ENCODE measurements at regions not wholly inside any gene's neighbourhood (a gene's known extent, or its start where the extent isn't known, plus 50 kb on each side); places are given as distances from the start of the nearest gene placed in this dataset.

DNA sequence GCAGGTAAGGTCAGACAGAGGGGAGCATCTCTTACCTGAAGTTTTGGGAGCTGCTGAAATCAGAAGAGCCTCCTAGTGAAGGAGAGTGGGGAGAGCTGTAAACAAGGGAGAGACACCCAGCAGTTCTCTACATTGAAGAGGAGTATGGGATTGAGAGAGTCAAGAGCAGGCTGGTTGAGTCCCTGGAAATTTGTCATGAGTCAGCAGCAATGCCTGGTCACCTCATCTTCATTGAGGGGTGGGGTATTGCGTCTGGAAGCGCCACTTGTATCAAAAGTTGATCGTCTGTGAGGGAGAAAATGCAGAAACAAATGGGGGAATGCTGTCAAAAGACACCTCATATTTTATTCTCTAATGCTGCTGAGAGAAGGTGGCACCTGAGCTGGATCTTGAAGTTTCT, 256.6 kb upstream of the CFAP20DC start:
- 89 to 95% (median 94%) methylated on average over 3 of the region's 3 CpGs for WGBS, 3 donors
- intact Hi-C loops (cut with DNase I): no loop called here
- Histone ChIP-seq H3K9me3 (no peaks in the 10 kb centered on the region), H3K27me3 (no peaks in the 10 kb centered on the region), H3K4me1 (ENCODE audit: insufficient read depth) (no peaks in the 10 kb centered on the region), H3K27ac (no peak overlapping the region), H3K4me3 (no peak overlapping the region), H3K36me3 (no peaks in the 10 kb centered on the region)
- no peak for DNase-seq
- TF ChIP-seq EP300 (IDR thresholded peaks at IDR 0.05) (no peak), CTCF (IDR thresholded peaks at IDR 0.05) (no peak), POLR2A (IDR thresholded peaks at IDR 0.05) (no peak)

DNA sequence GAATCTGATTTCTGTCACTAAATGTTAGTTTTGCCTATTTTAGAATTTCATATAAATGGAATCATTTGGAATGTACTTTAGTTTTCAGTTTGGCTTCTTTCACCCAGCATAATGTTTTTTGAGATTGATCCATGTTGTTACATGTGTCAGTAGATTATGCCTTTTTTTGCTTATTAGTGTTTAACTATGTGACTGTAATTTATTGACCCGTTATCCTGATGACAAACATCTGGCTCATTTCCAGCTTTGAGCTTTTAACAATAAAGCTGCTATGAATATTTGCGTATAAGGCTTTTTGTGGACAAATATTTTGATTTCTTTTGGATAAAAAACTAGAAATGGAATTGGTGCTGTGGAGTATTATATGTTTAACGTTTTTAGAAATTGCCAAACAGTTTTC, 254.5 kb upstream of the CFAP20DC start:
- intact Hi-C loops (cut with DNase I): no loop called here
- Histone ChIP-seq H3K36me3 (no peaks in the 10 kb centered on the region), H3K27ac (no peak overlapping the region), H3K4me3 (no peak overlapping the region), H3K27me3 (no peaks in the 10 kb centered on the region), H3K9me3 (no peaks in the 10 kb centered on the region), H3K4me1 (ENCODE audit: insufficient read depth) (no peaks in the 10 kb centered on the region)
- DNase-seq: no peak
- no peak for TF ChIP-seq CTCF (IDR thresholded peaks at IDR 0.05)
- TF ChIP-seq POLR2A (IDR thresholded peaks at IDR 0.05): no peak
- no peak for TF ChIP-seq EP300 (IDR thresholded peaks at IDR 0.05)
- WGBS, 3 donors: 42 to 54% (median 52%) methylated on average over 3 of the region's 3 CpGs

- TF ChIP-seq POLR2A (IDR thresholded peaks at IDR 0.05) (no peak), EP300 (IDR thresholded peaks at IDR 0.05) (no peak), CTCF (IDR thresholded peaks at IDR 0.05) (no peak)
- DNase-seq: no peak
- Histone ChIP-seq H3K36me3 (no peaks in the 10 kb centered on the region), H3K4me1 (ENCODE audit: insufficient read depth) (no peaks in the 10 kb centered on the region), H3K27ac (no peak overlapping the region), H3K9me3 (no peaks in the 10 kb centered on the region), H3K27me3 (no peaks in the 10 kb centered on the region), H3K4me3 (no peak overlapping the region)
- intact Hi-C loops (cut with DNase I): no loop called here
- WGBS, 3 donors: 48 to 61% (median 52%) methylated on average over 4 of the region's 4 CpGs
Measured at GRCh38 chr3:59303452-59303851, 253.6 kb upstream of the CFAP20DC start.

DNA sequence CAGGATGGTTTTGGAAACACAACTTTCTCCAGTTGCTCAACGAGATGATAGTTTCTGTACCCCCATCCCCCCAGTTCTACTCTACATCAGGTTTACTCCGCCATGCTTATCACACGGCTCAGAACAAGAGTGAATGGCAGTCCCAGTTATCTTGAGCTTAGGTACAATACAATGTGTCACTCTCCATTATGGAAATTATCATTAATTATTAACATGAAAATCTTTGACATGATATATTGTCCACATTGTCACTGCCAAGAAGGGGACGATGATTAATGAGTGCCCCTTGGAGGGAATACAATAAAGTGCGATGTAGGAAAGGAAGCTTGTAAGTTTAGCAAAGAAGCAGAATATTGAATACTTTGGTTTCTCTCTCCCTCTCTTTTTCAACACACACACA, 252.6 kb upstream of the CFAP20DC start:
- no peak for TF ChIP-seq POLR2A (IDR thresholded peaks at IDR 0.05)
- no peak for TF ChIP-seq CTCF (IDR thresholded peaks at IDR 0.05)
- TF ChIP-seq EP300 (IDR thresholded peaks at IDR 0.05): no peak
- no peaks in the 10 kb centered on the region for H3K9me3 ChIP-seq
- H3K27ac ChIP-seq: no peak overlapping the region
- H3K4me3 ChIP-seq: no peak overlapping the region
- WGBS, 3 donors: 85 to 88% (median 86%) methylated on average over 5 of the region's 5 CpGs
- H3K36me3 ChIP-seq: no peaks in the 10 kb centered on the region
- no peaks in the 10 kb centered on the region for H3K4me1 ChIP-seq (ENCODE audit: insufficient read depth)
- intact Hi-C loops (cut with DNase I): no loop called here
- H3K27me3 ChIP-seq: no peaks in the 10 kb centered on the region
- DNase-seq: no peak

DNA sequence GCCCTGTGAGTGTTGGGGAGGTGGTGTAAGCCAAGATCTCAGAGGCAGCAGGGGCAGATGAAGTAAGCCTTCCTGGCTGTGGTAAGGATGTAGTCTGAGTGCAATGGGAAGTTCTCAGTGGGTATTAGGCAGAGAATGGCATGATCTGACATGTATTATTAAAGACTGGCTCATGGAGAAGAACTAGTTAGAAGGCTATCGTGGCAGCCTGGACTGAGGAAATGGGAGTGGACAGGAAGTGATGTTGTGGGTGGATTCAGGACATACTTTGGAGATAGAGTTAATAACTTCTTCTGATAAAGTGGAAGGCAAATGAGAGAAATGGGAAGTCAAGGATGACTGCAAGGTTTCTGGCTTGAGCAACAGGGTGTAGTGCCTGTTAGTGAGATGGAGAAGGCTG, 250.9 kb upstream of the CFAP20DC start:
- Histone ChIP-seq H3K36me3 (no peaks in the 10 kb centered on the region), H3K27me3 (no peaks in the 10 kb centered on the region), H3K9me3 (no peaks in the 10 kb centered on the region), H3K4me1 (ENCODE audit: insufficient read depth) (no peaks in the 10 kb centered on the region), H3K27ac (no peak overlapping the region), H3K4me3 (no peak overlapping the region)
- DNase-seq: no peak
- intact Hi-C loops (cut with DNase I): no loop called here
- TF ChIP-seq CTCF (IDR thresholded peaks at IDR 0.05) (no peak), POLR2A (IDR thresholded peaks at IDR 0.05) (no peak), EP300 (IDR thresholded peaks at IDR 0.05) (no peak)
- WGBS, 3 donors: 31 to 41% (median 37%) methylated on average over 1 of the region's 1 CpG
